ENCODE measurements at regions not wholly inside any gene's neighbourhood (a gene's known extent, or its start where the extent isn't known, plus 50 kb on each side); places are given as distances from the start of the nearest gene placed in this dataset.

- no peaks in the 10 kb centered on the region for H3K27me3 Mint-ChIP-seq
- no peaks in the 10 kb centered on the region for H3K36me3 Mint-ChIP-seq
- H3K9me3 Mint-ChIP-seq (ENCODE audit: low read depth), result peaks cover 29% of the 10 kb centered on the region
- no peak overlapping the region for H3K4me3 Mint-ChIP-seq
- no peak overlapping the region for H3K27ac Mint-ChIP-seq
- H3K4me1 Mint-ChIP-seq (ENCODE audit: low read depth), result no peaks in the 10 kb centered on the region
Measured at GRCh38 chr5:15203376-15203775, 296.6 kb upstream of the FBXL7 start.

- H3K27ac Mint-ChIP-seq, result no peak overlapping the region
- H3K36me3 Mint-ChIP-seq, result no peaks in the 10 kb centered on the region
- H3K9me3 Mint-ChIP-seq (ENCODE audit: low read depth), result peaks cover 20% of the 10 kb centered on the region
- no peaks in the 10 kb centered on the region for H3K27me3 Mint-ChIP-seq
- H3K4me1 Mint-ChIP-seq (ENCODE audit: low read depth), result no peaks in the 10 kb centered on the region
- no peak overlapping the region for H3K4me3 Mint-ChIP-seq
Measured at GRCh38 chr5:15191012-15191411, 309.0 kb upstream of the FBXL7 start.

- H3K36me3 Mint-ChIP-seq, result no peaks in the 10 kb centered on the region
- H3K27ac Mint-ChIP-seq, result no peak overlapping the region
- no peaks in the 10 kb centered on the region for H3K27me3 Mint-ChIP-seq
- no peaks in the 10 kb centered on the region for H3K4me1 Mint-ChIP-seq (ENCODE audit: low read depth)
- H3K4me3 Mint-ChIP-seq, result no peak overlapping the region
- peaks cover 12% of the 10 kb centered on the region for H3K9me3 Mint-ChIP-seq (ENCODE audit: low read depth)
Measured at GRCh38 chr5:15183520-15183919, 311.9 kb upstream of the ANKH start.

DNA sequence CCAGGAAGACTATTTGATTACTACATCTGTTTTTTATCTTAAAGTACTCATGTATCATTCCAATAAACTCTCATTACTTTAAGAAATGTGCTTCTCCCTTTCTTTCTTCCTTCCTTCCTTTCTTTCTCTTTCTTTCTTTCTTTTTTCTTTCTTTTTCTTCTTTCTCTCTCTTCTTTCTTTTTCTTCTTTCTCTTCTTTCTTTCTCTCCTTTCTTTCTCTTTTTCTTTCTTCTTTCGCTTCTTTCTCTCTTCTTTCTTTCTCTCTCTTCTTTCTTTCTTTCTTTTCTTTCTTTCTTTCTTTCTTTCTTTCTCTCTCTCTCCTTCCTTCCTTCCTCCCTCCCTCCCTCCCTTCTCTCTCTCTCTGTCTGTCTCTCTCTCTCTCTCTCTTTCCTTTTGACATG lies 298.6 kb upstream of the ANKH start:
- H3K4me3 Mint-ChIP-seq, result no peak overlapping the region
- H3K27me3 Mint-ChIP-seq, result no peaks in the 10 kb centered on the region
- no peaks in the 10 kb centered on the region for H3K4me1 Mint-ChIP-seq (ENCODE audit: low read depth)
- H3K36me3 Mint-ChIP-seq, result no peaks in the 10 kb centered on the region
- H3K27ac Mint-ChIP-seq, result no peak overlapping the region
- peaks cover 38% of the 10 kb centered on the region for H3K9me3 Mint-ChIP-seq (ENCODE audit: low read depth)

DNA sequence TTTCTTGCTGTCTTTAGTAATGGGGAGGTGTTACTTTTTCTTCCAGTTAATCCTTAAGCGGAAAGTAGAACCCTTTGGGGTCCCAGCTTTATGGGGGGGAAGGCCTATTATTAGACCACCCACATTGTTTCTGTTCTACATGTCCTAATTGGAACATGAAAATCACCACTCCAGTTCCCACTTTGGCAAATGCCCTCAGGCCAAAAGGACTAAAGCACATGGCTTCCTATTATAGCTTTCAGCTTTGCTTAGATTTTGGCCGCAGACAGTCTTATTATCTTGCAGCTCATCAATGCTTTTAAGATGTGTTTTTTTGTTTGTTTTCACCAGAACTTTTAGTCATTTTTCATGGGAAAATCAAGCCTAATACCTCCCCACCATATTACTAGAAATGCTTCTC lies 296.8 kb upstream of the ANKH start:
- H3K27ac Mint-ChIP-seq, result no peak overlapping the region
- no peaks in the 10 kb centered on the region for H3K4me1 Mint-ChIP-seq (ENCODE audit: low read depth)
- no peak overlapping the region for H3K4me3 Mint-ChIP-seq
- no peaks in the 10 kb centered on the region for H3K27me3 Mint-ChIP-seq
- peaks cover 40% of the 10 kb centered on the region for H3K9me3 Mint-ChIP-seq (ENCODE audit: low read depth)
- H3K36me3 Mint-ChIP-seq, result no peaks in the 10 kb centered on the region

- Mint-ChIP-seq H3K27me3 (no peaks in the 10 kb centered on the region), H3K27ac (no peak overlapping the region)
Measured at GRCh38 chr5:15160091-15160490, 288.5 kb upstream of the ANKH start.

DNA sequence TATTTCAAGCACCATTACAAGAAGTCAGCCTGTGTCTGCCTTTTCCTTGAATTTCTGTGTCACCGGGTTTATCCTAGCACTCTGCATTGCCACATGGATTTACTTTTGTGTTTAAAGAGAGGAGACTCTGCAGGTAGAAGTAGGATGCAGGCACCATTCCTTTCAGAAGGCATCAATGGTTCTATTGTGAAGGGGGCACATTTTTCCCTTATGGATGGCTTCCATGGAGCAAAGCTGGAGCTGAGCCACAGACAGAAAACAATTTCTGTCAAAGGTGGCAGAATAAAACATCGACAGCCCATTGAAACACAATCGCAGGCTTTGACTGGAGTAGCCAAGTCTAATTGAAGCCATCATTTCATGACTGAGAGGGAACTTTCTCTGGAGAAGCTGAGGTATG lies 288.0 kb upstream of the ANKH start:
- Mint-ChIP-seq H3K4me1 (ENCODE audit: low read depth) (no peaks in the 10 kb centered on the region), H3K9me3 (ENCODE audit: low read depth) (peaks cover 27% of the 10 kb centered on the region), H3K27me3 (no peaks in the 10 kb centered on the region), H3K4me3 (no peak overlapping the region), H3K36me3 (no peaks in the 10 kb centered on the region), H3K27ac (no peak overlapping the region)

More at GRCh38 chr5:15160091-15160490, 288.5 kb upstream of the ANKH start:
- H3K4me3 Mint-ChIP-seq, result no peak overlapping the region
- no peaks in the 10 kb centered on the region for H3K36me3 Mint-ChIP-seq
- H3K9me3 Mint-ChIP-seq (ENCODE audit: low read depth), result peaks cover 27% of the 10 kb centered on the region
- no peaks in the 10 kb centered on the region for H3K4me1 Mint-ChIP-seq (ENCODE audit: low read depth)

- no peaks in the 10 kb centered on the region for H3K36me3 Mint-ChIP-seq
Measured at GRCh38 chr5:15142458-15142857, 270.9 kb upstream of the ANKH start.

DNA sequence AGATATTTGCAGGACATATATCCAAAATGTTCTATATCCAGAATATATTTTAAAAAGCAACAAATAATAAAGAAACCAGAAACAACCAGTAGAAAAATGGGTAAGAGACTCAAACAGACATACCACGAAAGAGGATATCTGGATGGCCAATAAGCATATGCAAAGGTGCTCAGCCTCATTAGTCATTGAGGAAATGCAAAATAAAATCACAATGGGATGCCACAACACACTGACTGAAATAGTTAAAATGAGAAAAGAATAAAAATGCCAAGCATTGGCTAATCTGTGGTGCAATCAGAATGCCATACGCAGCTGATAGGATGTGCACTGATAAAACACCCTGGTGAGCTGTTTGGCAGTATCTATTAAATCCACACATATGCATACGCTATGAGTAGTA lies 265.8 kb upstream of the ANKH start:
- Mint-ChIP-seq H3K4me1 (ENCODE audit: low read depth) (no peaks in the 10 kb centered on the region), H3K9me3 (ENCODE audit: low read depth) (peaks cover 27% of the 10 kb centered on the region), H3K27me3 (peaks cover 2% of the 10 kb centered on the region), H3K27ac (no peak overlapping the region), H3K36me3 (peaks cover 3% of the 10 kb centered on the region), H3K4me3 (no peak overlapping the region)

More at GRCh38 chr5:15142458-15142857, 270.9 kb upstream of the ANKH start:
- H3K27ac Mint-ChIP-seq, result no peak overlapping the region
- no peaks in the 10 kb centered on the region for H3K4me1 Mint-ChIP-seq (ENCODE audit: low read depth)
- no peak overlapping the region for H3K4me3 Mint-ChIP-seq
- H3K9me3 Mint-ChIP-seq (ENCODE audit: low read depth), result peaks cover 15% of the 10 kb centered on the region
- H3K27me3 Mint-ChIP-seq, result peaks cover 2% of the 10 kb centered on the region

DNA sequence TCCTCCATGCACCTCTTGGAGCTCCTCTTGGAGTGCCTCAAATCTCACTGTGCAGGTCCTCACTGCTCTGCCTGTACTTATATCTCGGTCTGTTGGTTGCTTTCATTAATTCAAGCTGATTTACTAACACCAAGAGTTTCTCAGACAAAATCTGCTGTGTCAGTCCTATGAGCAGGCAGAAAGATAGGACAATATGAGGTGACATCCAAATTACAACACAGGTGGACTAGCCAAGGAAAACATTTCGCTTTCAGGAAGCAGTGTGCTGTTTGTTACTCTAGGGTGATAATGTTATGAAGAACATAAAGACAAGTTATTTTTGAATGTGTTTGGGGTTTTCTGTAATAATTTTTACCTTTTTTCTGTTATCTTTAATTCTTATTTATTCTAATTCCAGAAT lies 264.1 kb upstream of the ANKH start:
- Mint-ChIP-seq H3K4me1 (ENCODE audit: low read depth) (no peaks in the 10 kb centered on the region), H3K4me3 (no peak overlapping the region), H3K36me3 (peaks cover 3% of the 10 kb centered on the region), H3K27ac (no peak overlapping the region), H3K9me3 (ENCODE audit: low read depth) (peaks cover 33% of the 10 kb centered on the region), H3K27me3 (peaks cover 2% of the 10 kb centered on the region)

- Mint-ChIP-seq H3K4me1 (ENCODE audit: low read depth) (no peaks in the 10 kb centered on the region), H3K27me3 (no peaks in the 10 kb centered on the region), H3K27ac (no peak overlapping the region), H3K4me3 (no peak overlapping the region), H3K9me3 (ENCODE audit: low read depth) (peaks cover 40% of the 10 kb centered on the region), H3K36me3 (peaks cover 3% of the 10 kb centered on the region)
Measured at GRCh38 chr5:15133456-15133965, 261.9 kb upstream of the ANKH start.

- H3K9me3 Mint-ChIP-seq (ENCODE audit: low read depth), result peaks cover 45% of the 10 kb centered on the region
- peaks cover 3% of the 10 kb centered on the region for H3K36me3 Mint-ChIP-seq
- no peaks in the 10 kb centered on the region for H3K4me1 Mint-ChIP-seq (ENCODE audit: low read depth)
- H3K4me3 Mint-ChIP-seq, result no peak overlapping the region
- H3K27ac Mint-ChIP-seq, result no peak overlapping the region
- no peaks in the 10 kb centered on the region for H3K27me3 Mint-ChIP-seq
Measured at GRCh38 chr5:15132816-15133405, 261.3 kb upstream of the ANKH start.

GRCh38 chr5:15131909-15132308 lies 260.3 kb upstream of the ANKH start:
- Mint-ChIP-seq H3K4me3 (no peak overlapping the region), H3K36me3 (peaks cover 3% of the 10 kb centered on the region), H3K9me3 (ENCODE audit: low read depth) (peaks cover 45% of the 10 kb centered on the region), H3K27me3 (no peaks in the 10 kb centered on the region), H3K27ac (no peak overlapping the region), H3K4me1 (ENCODE audit: low read depth) (no peaks in the 10 kb centered on the region)

GRCh38 chr5:15124871-15125568 lies 253.4 kb upstream of the ANKH start:
- H3K27me3 Mint-ChIP-seq, result no peaks in the 10 kb centered on the region
- no peaks in the 10 kb centered on the region for H3K4me1 Mint-ChIP-seq (ENCODE audit: low read depth)
- no peak overlapping the region for H3K27ac Mint-ChIP-seq
- H3K36me3 Mint-ChIP-seq, result peaks cover 3% of the 10 kb centered on the region
- H3K9me3 Mint-ChIP-seq (ENCODE audit: low read depth), result peaks cover 26% of the 10 kb centered on the region
- no peak overlapping the region for H3K4me3 Mint-ChIP-seq

DNA sequence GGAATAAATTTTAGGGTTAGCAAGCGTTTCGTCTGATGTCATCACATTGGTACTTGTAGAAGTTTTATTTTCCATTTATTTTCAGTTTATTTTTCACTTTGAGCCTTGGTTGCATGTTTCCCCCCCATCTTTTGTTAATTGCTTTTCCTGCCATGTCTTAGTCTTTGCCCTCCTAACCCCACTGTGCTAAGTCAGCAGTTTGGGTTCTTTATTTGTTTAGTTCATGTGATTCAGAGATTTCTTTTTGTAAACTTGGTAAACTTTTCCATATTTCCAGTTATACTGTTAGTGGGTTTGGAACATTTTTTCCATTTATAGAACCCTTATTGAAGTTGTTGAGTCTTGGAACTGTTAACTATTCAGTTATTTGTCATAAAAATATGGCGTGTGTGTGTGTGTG lies 252.9 kb upstream of the ANKH start:
- no peak overlapping the region for H3K27ac Mint-ChIP-seq
- no peaks in the 10 kb centered on the region for H3K27me3 Mint-ChIP-seq
- peaks cover 22% of the 10 kb centered on the region for H3K9me3 Mint-ChIP-seq (ENCODE audit: low read depth)
- no peak overlapping the region for H3K4me3 Mint-ChIP-seq
- no peaks in the 10 kb centered on the region for H3K4me1 Mint-ChIP-seq (ENCODE audit: low read depth)
- peaks cover 3% of the 10 kb centered on the region for H3K36me3 Mint-ChIP-seq

DNA sequence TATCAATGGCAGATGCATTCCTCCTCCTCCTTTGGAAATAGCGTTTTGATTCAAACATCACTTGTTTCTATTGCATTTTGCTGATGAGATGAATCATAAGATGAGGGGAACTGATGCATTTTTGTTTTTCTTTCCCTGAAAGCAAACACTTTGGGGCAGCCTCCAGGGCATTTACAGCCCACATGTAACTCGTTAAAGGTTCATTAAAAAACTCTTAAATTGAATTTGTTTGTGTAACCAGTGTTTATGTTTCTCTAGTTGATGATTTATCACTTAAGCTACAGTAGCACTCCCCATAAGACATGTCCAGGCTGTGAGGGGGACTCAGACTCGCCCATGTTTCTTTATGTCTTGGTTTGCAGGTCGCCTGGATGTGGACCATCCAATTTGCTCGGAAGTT lies 246.1 kb upstream of the ANKH start:
- no peak overlapping the region for H3K4me3 Mint-ChIP-seq
- peaks cover 2% of the 10 kb centered on the region for H3K27me3 Mint-ChIP-seq
- H3K36me3 Mint-ChIP-seq, result no peaks in the 10 kb centered on the region

More for the DNA sequence above, 246.1 kb upstream of the ANKH start:
- peaks cover 18% of the 10 kb centered on the region for H3K9me3 Mint-ChIP-seq (ENCODE audit: low read depth)
- H3K4me1 Mint-ChIP-seq (ENCODE audit: low read depth), result no peaks in the 10 kb centered on the region
- H3K27ac Mint-ChIP-seq, result no peak overlapping the region
